ENCODE measurements at regions not wholly inside any gene's neighbourhood (a gene's known extent, or its start where the extent isn't known, plus 50 kb on each side); places are given as distances from the start of the nearest gene placed in this dataset.

DNA sequence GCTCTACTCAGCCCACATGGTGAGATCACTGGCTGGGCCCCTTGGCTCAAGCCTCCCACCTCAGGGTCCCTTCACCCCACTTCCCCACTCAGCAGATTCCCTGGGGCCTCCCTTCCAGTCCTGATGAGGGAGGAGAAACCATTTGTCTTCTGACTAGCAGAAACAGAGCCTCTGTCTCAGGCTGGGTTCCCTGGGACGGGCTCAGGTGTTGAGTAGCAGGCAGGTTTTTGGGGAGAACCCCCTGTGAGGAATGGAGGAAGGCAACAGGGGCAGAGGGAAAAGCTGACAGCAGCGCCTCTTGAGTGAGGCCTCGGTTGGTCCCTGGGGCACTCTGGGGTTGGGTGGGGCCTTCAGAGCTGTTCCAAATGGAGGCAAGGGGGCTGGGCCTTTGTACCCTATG lies 452.2 kb downstream of the TSHZ3 start:
- no peak for DNase-seq (ENCODE audit: low read depth)

DNA sequence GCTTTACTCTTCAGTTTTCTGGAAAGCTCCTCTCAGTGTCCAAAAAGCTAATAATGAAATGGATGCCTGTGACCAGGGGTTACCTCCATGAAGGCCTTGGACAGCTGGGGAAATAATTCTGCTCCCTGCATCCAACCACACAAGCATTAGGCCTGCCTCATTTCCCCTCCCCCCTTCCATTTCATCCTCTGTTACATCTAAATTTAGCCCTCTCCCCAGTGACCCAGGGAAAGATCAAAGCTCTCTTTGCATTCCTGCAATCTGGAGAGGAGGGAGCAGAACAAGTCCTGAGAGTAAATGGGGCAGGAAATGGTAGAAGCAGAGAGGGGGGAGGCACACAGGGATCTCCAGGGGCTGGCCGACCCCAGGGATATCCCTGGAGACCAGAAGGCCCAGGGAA lies 452.7 kb downstream of the TSHZ3 start:
- DNase-seq (ENCODE audit: low read depth), result no peak

DNA sequence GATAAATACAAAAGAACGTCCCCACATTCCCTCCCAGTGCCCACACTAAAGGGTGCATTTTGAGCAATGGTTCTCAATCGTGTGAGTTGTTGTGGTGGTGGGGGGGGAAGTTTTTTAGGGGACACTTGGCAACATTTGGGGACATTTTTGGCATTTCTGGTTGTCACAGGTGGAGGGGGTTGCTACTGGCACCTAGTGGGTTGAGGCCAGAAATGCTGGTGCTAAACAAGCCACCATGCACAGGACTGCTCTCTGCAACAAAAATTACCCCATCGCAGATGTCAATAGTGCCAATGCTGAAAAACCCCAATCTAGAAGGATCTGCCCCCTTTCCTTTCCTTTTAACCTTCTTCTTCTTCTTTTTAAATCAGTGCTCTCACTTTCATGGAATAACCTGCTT lies 453.3 kb downstream of the TSHZ3 start:
- DNase-seq (ENCODE audit: low read depth), result no peak

DNA sequence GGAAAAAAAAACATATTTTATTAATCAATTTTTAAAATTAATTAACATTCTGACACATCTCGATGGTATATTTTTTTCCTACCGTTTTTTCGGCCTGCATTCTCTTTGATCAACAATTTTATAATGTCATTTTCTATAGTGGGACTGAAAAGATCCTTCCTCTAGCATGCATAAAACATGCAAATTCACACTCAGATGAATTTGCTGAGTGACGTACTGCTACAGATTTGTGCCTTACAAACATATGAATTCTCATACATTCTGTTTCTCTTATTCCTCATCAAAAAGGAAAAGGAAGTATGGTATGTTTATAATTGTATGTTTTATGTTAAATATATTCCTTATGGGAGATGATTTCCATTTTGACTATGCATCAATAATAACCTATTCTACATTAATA lies 458.2 kb downstream of the TSHZ3 start:
- DNase-seq (ENCODE audit: low read depth), result no peak

DNA sequence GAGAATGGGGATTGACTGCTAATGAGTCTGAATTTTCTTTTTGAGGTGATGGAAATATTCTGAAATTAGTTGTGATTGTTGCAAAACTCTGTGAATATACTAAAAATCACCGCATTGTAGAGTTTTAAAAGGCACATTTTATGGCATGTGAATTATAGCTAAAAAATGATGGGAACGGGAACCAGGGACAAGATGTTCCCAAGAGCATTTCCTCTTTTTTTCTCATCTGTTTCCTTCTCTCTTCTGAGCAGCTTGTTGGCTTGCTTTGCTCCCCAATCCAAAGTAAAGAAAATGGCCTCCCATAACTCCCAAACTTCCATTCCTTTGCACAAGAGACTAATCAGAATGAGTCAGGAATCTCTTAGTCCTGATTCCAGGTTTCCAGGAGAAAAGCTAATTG lies 459.2 kb downstream of the TSHZ3 start:
- DNase-seq (ENCODE audit: low read depth), result no peak

DNA sequence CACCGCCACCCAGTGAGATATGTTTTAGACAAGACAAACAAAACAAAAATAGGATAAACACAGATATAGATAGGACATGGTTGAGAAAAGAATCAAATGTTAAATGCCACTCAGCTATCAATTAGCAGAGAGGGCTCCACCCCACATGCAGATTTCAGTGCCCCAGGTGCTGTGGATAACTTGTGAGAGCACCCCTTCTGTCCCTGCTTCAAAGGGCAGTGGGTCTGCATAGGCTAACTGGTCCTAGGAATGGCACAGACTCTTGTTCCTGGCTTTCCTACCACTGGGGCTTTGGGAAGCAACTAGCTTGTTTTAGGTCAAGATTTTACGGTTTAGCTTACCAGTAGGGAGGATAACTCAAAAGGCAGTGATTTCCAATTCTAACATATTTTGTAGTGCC lies 460.3 kb downstream of the TSHZ3 start:
- no peak for DNase-seq (ENCODE audit: low read depth)

DNA sequence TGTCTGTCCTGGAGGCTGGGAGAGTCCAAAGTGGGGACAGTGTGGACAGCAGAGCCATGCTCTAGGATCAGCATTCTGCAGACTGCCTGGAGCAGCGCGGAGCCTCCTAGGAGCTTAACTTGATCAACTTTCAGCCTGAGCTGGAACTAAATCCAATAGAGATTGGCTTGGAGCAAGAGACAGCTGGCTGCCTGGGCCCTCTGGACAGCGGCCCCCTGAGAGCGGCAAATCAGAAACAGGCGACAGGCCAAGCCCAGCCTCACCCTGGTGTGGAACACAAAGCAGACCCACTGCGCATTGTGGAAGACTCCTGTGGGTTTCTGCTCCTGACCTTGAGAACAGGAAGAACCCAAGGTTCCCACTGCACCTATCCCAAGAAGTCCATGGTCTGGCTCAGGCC lies 462.2 kb downstream of the TSHZ3 start:
- DNase-seq (ENCODE audit: low read depth), result no peak

DNA sequence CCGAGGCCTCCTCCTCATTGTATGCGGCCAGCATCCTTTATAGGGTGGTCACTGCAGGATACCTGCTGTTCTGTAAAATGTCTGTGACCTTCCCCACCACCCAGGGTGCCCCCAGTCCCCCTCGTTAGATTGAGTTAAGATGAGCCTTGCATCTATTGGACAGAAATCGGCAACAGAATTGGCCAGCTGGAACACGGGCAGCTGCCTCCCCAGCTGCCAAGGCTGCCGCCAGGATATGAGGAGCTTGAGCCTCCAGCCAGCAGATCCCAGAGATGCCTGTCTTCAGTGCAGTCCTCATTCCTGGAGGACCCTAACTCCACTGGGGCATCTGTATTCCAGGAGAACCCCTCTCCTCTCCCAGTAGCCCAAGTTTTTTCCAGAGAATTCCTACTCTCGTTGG lies 463.0 kb downstream of the TSHZ3 start:
- DNase-seq (ENCODE audit: low read depth), result no peak

DNA sequence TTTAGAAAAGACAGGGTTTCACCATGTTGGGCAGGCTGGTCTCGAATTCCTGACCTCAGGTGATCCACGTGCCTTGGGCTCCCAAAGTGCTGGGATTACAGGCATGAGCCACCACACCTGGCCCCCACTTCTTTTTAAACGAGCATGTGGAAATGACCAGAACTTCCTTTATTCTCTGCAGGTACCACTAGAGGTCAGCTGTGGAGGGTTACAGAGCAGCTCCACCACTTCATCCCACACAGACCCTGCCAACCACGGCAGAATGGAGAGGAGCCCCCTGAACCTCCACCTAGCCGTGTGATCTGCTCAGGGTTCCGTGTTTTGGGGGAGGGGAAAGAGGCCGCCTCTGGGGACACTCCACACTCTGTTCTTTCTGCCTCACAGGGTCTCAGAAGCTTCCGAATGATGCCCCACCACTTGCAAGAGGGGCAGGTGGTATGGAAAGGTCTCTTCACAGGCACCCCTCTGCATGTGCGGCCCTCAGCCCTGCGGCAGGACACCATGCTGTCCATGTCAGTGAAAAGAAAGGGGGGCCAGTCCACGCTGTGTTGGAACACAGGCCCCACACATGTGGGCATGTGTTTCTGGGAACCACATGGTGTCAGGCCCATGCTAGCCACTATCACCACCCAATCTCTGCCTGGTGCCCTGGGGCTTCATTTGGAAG lies 465.0 kb downstream of the TSHZ3 start:
- DNase-seq (ENCODE audit: low read depth), result no peak

DNA sequence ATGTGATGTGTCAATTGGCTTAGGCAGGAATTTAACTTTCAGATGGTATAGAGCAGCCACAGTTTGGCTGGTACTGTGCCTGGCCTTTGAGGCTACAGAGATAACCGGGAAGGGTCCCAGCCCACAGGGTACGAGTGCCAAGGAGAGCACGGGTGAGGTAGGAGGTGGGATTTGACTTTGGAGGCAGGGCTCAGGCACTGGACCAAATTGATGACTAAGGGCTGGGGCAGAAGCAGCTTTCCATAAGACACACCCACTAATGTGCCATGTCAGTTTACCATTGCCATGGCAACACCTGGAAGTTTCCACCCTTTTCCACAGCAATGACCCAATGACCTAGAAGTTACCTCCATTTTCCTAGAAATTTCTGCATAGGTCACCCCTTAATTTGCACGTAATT lies 466.2 kb downstream of the TSHZ3 start:
- no peak for DNase-seq (ENCODE audit: low read depth)

DNA sequence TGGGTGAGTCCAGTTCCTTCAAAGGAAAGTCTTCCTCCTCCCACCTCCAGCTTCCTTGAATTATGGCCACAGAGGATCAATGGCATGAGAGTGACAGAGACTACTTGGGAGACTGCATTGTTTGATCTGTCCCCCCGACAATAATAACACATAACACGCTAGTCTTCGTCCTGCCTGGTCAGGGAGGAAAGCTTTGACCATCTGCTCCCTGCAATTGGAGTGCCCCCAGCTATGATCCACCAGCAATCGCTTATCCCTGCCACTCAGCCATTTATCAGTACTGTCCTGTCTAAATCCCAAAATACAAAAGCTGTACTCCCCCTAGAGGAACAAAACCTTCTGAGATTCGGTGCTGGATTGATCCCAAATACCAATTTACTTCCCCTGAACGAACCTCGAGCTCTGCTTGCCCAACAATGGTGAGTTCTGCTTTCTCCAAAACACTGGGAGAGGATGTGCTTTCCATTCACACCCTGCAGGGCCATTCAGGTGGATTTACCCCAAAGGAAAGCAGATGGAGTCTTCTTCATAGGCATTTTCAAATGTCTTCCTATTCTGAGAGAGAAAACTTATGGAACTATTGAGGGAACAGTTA lies 466.7 kb downstream of the TSHZ3 start:
- DNase-seq (ENCODE audit: low read depth), result no peak

DNA sequence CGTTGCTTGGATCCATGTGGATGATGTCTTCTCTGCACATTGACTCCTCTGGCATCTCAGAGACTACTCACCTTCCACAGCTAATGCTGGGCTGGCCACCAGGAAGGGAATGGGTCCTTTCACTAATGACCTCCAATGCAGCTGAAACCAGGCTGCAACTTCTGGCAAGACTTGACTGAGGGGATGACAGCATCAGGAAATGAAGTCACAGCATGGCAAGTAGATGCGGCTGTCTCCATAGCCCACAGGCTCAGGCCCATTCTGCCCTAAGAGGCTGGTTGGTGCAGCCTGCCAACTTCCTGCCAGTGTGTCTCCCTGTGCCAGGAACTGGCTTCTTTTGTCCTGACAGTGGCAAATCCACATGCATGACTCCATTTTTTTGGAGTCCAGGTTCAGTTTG lies 467.3 kb downstream of the TSHZ3 start:
- DNase-seq (ENCODE audit: low read depth), result no peak

DNA sequence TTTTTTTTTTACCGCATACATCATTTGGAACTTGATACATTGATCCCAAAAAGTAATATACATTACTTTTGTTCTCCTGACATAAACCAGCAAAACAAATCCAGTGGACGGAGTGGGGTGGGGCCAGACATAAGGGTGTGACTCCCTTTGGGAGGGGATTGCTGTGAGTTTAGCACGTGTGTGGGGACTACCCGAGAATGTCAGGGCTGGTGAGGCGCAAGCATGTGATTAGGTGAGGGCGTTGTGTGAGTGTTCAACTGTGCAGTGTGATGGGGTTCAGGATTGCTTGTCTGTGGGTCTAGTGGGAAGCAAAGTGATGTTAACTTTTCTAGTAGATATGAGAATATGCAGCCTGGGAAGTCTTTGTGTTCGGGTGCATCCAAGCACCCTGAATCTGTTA lies 468.0 kb downstream of the TSHZ3 start:
- no peak for DNase-seq (ENCODE audit: low read depth)

DNA sequence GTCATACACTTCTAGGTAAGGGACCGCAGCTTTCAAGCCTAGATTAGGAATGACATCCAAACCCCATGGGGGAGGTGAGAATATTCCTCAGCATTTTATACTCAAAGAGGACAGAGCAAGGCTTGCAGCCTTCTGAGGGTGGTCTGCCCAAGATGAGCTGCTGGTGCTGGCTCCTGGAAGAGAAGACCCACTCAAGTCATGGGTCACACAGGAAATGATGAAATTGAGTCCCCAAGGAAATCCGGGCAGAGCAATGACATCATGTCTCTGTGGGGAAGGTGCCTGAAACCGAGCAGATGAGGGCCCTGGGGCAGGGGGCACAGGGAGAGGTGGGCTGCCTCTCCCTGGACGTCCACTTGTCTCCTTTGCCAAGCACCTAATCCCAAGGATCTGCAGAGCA lies 468.7 kb downstream of the TSHZ3 start:
- no peak for DNase-seq (ENCODE audit: low read depth)

DNA sequence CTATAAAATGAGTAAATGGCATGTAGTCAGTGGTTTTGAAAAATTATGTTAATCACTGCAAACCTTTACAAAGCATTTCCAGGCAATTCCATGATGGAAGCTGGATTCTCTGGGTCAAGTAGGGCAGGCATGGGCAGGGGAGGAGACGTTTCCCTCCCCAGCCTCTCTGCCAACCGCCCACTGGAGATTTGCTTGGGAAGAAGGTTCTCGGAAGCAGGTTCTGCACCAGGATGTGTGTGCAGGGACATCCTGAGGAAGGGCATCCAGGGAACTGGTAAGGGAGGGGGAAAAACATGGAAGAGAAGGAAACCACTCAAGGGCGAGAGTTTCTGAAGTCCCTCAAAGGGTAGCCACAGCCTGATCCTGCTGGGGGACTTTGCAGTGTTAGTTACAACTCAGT lies 469.1 kb downstream of the TSHZ3 start:
- no peak for DNase-seq (ENCODE audit: low read depth)

DNA sequence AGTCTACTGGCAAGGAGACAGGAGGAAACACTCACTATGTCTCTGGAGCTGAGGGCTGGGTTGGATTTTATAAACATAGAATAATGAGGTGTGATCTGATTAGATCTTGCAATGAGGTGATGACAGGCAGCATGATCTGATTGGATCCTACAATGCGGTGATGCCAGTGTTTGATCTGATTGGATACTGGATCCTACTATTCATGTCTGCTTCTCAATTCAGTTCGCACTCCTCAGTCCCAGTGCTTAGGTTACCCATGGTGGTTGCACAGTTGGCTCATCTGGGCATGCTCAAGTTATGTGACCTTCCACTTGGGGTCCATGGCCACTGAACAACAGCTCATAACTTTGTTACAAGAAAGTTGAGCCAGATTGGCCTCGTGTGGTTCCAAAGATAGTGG lies 469.5 kb downstream of the TSHZ3 start:
- no peak for DNase-seq (ENCODE audit: low read depth)

DNA sequence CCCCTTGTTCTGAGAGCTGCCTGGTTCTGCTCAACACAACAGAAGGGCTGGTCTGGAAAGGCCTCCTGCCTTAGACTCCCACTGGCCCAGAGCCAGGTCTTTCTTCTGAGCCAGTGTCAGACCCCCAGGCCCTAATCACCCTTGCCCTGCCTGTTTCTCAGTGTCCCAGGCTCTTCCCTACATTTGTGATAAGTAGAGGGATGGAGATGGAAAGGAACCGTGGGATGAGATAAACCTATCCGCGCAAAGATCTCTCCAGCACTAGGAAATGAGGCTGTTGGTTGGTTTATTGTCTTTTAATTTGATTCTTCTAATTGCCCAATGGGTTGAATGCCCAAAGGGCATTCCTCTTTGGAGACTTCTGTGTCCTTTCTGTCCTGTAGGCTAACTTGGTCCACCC lies 470.0 kb downstream of the TSHZ3 start:
- no peak for DNase-seq (ENCODE audit: low read depth)

DNA sequence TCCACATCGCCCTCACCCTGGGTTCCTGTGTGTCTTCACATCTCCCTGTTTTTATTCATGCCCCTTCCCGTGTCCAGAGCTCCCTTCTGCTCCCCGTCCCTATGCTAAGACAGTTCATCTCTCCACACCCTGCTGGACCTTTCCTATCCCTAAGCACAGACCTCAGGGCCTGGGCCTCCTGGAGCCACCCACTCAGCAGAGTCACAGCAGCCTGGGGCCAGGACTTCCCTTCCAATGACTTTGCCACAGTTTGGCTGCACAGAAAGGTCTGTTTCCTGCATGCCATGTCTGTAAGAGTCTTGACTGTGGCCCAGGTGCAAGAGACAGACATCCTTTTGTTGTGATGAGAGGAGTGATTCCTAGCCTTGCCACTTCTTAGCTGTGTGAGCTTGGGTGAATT lies 470.7 kb downstream of the TSHZ3 start:
- DNase-seq (ENCODE audit: low read depth), result no peak

DNA sequence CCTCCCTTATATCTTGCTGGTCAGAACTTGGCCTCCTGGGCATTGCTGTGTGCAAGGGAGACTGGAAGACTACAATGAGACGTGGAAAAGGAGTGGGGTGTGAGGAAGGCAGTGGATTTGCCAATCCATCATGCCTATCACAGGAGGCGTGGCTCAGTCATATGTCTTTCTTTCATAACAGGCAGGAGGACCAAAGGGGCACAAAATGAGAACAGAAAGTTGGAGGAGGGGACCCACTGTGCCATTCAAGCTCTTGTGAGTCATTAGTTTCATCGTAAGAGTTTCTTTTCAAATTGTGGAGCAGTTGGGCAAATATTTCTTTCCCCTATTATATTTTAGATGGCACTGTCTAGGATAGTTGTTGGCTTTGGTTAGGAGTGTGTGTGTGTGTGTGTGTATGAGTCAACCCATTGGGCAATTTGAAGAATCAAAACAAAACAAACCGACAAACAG lies 471.5 kb downstream of the TSHZ3 start:
- no peak for DNase-seq (ENCODE audit: low read depth)

DNA sequence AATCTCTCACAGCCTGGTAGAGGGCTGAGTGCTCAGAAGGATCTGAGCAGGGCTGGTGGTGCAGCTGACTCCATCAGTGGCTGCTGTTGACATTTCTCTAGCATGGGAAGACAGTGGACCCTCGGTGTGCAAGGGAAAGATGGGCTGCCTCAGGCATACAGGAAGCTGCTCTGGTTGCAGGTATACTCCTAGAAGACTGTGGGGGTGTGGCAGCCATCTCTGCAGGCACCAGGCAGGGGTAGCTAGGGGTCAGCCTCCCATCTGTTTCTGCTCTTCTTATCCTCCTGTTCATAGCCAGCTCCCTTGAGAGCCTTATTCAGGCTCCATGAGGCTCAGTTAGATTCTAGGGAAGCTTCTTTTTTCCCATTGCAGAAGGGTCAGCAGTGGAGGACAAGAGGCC lies 475.5 kb downstream of the TSHZ3 start:
- no peak for DNase-seq (ENCODE audit: low read depth)

DNA sequence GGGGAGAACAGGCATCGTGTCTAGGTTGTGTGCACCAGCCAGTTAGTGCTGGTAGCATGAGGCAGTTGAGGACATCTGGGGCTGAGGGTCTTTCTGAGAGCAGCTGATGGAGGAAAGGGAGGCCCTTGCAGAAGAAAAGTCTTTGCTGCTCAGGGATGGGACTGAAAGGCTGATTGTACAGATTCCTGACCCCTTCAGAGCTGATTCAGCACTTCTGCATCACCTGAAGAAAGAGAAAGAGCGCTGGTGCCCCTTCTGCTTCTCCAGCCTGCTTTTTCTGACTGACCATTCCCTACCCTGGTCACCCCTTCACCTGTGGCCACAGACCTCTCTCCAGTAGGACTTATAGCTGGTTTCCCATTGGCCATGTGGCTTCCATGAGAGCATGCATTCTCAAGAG lies 476.2 kb downstream of the TSHZ3 start:
- DNase-seq (ENCODE audit: low read depth), result no peak

DNA sequence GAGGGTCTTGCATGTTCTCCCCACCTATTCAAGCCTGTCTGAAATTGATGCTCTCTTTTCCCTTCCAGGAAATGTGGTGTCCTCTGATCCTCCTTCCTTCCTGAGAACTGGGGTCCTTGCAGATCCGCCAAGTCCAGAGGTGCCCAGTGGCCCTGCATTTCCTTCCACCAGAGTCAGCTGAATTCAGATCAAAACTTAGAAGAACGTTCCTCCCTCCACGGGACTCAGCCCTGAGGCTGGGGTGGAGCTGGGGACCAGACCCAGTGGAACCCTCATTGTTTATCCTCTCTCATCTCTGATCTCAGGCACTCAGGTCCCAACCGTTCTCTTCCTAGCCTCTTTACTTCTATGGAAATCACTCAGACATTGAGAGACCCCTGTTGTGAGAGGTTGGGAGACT lies 477.3 kb downstream of the TSHZ3 start:
- no peak for DNase-seq (ENCODE audit: low read depth)

DNA sequence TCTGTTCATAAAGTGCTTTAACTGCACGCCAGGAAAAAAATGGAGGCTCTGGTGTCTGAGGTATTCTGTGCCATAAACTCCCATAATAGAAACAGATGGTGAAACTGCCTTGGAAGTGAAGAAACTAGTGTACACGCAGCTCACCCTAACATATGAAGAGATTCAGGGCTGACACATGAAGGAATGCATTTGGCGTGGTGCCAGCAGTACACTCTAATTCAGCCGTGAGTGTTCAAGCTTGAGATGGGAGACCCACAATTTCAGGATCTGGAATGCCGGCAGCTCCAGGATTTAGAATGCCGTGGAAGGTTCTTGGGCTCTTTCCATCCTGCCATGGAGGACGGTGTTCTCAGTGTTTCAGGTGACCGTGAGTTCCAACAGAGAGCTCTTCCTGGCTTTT lies 478.4 kb downstream of the TSHZ3 start:
- DNase-seq (ENCODE audit: low read depth), result no peak

DNA sequence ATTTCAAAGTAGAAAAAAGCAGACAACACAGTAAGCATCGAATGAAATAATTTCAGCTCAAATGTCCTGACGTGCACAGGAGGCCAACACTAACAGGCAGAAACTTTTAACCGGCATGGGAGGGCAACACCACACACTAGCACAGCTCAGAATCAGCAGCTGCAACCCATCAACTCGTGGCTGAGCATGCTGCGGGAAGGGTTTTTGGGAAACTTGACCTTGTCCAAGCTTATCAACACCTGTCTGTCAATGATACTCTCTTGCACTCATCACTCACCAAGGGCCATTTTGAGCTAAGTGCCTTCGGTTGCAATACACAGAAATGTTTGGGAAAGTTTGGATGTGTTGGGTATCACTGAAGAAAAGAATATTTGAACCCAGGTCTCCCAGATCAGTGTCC lies 483.7 kb downstream of the TSHZ3 start:
- DNase-seq (ENCODE audit: low read depth), result no peak

All from amniotic epithelial cell (primary cell).